SK-N-SH treated with all-trans-retinoic acid at 6 μM for 48 hours (cell line): ENCODE measurements at regions not wholly inside any gene's neighbourhood (a gene's known extent, or its start where the extent isn't known, plus 50 kb on each side); places are given as distances from the start of the nearest gene placed in this dataset.

ENCODE experiments used
- ATAC-seq: fragments of 200-7000 bp; cut with Tn5 transposase; 3 replicates; pipeline ENCODE4 v1.9.1; 2020; ENCODE audit warnings: mild to moderate bottlenecking, moderate library complexity
- ARNTL ChIP-seq: fragments of 450-650 bp; formaldehyde crosslinking; IDR thresholded peaks from 2 replicates; pipeline ENCODE4 v1.5.0; 2020; ENCODE audit warnings: low read depth, mild to moderate bottlenecking, moderate library complexity, borderline replicate concordance
- BACH2 ChIP-seq: fragments of 250-450 bp; sonication (Bioruptor Pico); IDR thresholded peaks from 2 replicates; pipeline ENCODE4 v1.9.0; 2021; ENCODE audit warnings: mild to moderate bottlenecking, borderline replicate concordance
- CREB5 ChIP-seq: fragments of 250-450 bp; sonication (Bioruptor Pico); IDR thresholded peaks from 2 replicates; pipeline ENCODE4 v1.5.1; 2020; ENCODE audit warnings: low read depth, mild to moderate bottlenecking, moderate library complexity
- CSDC2 ChIP-seq: fragments of 250-450 bp; sonication (Bioruptor Pico); IDR thresholded peaks from 2 replicates; pipeline ENCODE4 v1.5.0; 2020; ENCODE audit warnings: mild to moderate bottlenecking, moderate library complexity
- GLIS3 ChIP-seq: fragments of 250-450 bp; sonication (Bioruptor Pico); IDR thresholded peaks from 2 replicates; pipeline ENCODE4 v1.5.0; 2020; ENCODE audit warnings: mild to moderate bottlenecking, moderate library complexity
- OSR1 ChIP-seq: fragments of 250-450 bp; sonication (Bioruptor Pico); IDR thresholded peaks from 2 replicates; pipeline ENCODE4 v1.8.0; 2022; ENCODE audit warnings: moderate library complexity, mild to moderate bottlenecking, inconsistent platforms
- PATZ1 ChIP-seq: fragments of 250-450 bp; sonication (Bioruptor Pico); IDR thresholded peaks from 2 replicates; pipeline ENCODE4 v1.8.0; 2020; ENCODE audit warnings: mild to moderate bottlenecking, moderate library complexity, borderline replicate concordance
- POU6F1 ChIP-seq: fragments of 250-450 bp; sonication (Bioruptor Pico); IDR thresholded peaks from 2 replicates; pipeline ENCODE4 v1.8.0; 2021; ENCODE audit warnings: low read depth, mild to moderate bottlenecking, moderate library complexity, borderline replicate concordance
- PPARA ChIP-seq: fragments of 250-450 bp; sonication (Bioruptor Pico); IDR thresholded peaks from 2 replicates; pipeline ENCODE4 v1.5.0; 2020; ENCODE audit warnings: mild to moderate bottlenecking, borderline replicate concordance
- RARB ChIP-seq: fragments of 250-450 bp; sonication (Bioruptor Pico); IDR thresholded peaks from 2 replicates; pipeline ENCODE4 v1.8.0; 2021; ENCODE audit warnings: mild to moderate bottlenecking, moderate library complexity
- SNAI2 ChIP-seq: fragments of 250-450 bp; sonication (Bioruptor Pico); IDR thresholded peaks from 2 replicates; pipeline ENCODE4 v1.5.0; 2020; ENCODE audit warnings: mild to moderate bottlenecking, moderate library complexity
- TCF4 ChIP-seq: fragments of 250-450 bp; sonication (Bioruptor Pico); IDR thresholded peaks from 2 replicates; pipeline ENCODE4 v1.8.0; 2021; ENCODE audit warnings: mild to moderate bottlenecking, moderate library complexity, borderline replicate concordance
- TOX ChIP-seq: fragments of 250-450 bp; sonication (Bioruptor Pico); IDR thresholded peaks from 2 replicates; pipeline ENCODE4 v1.8.0; 2021; ENCODE audit warnings: mild to moderate bottlenecking, moderate library complexity, borderline replicate concordance
- ZFP3 ChIP-seq: fragments of 250-450 bp; sonication (Bioruptor Pico); IDR thresholded peaks from 2 replicates; pipeline ENCODE4 v1.5.0; 2020; ENCODE audit warnings: mild to moderate bottlenecking, moderate library complexity
- ZNF565 ChIP-seq: fragments of 450-650 bp; formaldehyde crosslinking; conservative IDR thresholded peaks from 2 replicates; pipeline ENCODE4 v1.5.0; 2020; ENCODE audit warnings: low read depth, mild to moderate bottlenecking, moderate library complexity
- ZNF70 ChIP-seq: fragments of 450-650 bp; formaldehyde crosslinking; IDR thresholded peaks from 2 replicates; pipeline ENCODE4 v1.5.0; 2020; ENCODE audit warnings: mild to moderate bottlenecking, moderate library complexity
- ZNF8 ChIP-seq: fragments of 450-650 bp; formaldehyde crosslinking; IDR thresholded peaks from 2 replicates; pipeline ENCODE4 v1.5.0; 2020; ENCODE audit warnings: mild to moderate bottlenecking, moderate library complexity

GRCh38 chr6:112504621-112505020 lies 157.5 kb downstream of the RFPL4B start (continued):
- TF ChIP-seq CSDC2 (CRISPR knock-in tag) = no peak

- no peak for ATAC-seq
- TF ChIP-seq POU6F1 (CRISPR knock-in tag) = no peak
- no peak for TF ChIP-seq GLIS3 (CRISPR knock-in tag)
- no peak for TF ChIP-seq CSDC2 (CRISPR knock-in tag)
- TF ChIP-seq CREB5 (CRISPR knock-in tag) = no peak
- TF ChIP-seq OSR1 (CRISPR knock-in tag) = no peak
- no peak for TF ChIP-seq SNAI2
- TF ChIP-seq PATZ1 = no peak
- no peak for TF ChIP-seq TOX (CRISPR knock-in tag)
- no peak for TF ChIP-seq ZNF8 (CRISPR knock-in tag)
- TF ChIP-seq BACH2 (CRISPR knock-in tag) = no peak
Observed at GRCh38 chr6:112511441-112511840, 164.3 kb downstream of the RFPL4B start.

GRCh38 chr6:112513175-112513574 lies 166.0 kb downstream of the RFPL4B start:
- no peak for ATAC-seq
- TF ChIP-seq TCF4 (CRISPR knock-in tag) = no peak
- TF ChIP-seq ARNTL = no peak
- TF ChIP-seq ZNF70 (CRISPR knock-in tag) = no peak
- TF ChIP-seq POU6F1 (CRISPR knock-in tag) = no peak
- no peak for TF ChIP-seq TOX (CRISPR knock-in tag)
- TF ChIP-seq BACH2 (CRISPR knock-in tag) = no peak
- TF ChIP-seq RARB = no peak
- no peak for TF ChIP-seq CREB5 (CRISPR knock-in tag)
- no peak for TF ChIP-seq ZNF565 (CRISPR knock-in tag)
- TF ChIP-seq GLIS3 (CRISPR knock-in tag) = no peak

GRCh38 chr6:112522587-112522986 lies 175.5 kb downstream of the RFPL4B start:
- ATAC-seq = no peak
- no peak for TF ChIP-seq PPARA (CRISPR knock-in tag)
- no peak for TF ChIP-seq TOX (CRISPR knock-in tag)
- TF ChIP-seq ZNF70 (CRISPR knock-in tag) = no peak
- no peak for TF ChIP-seq ZFP3
- TF ChIP-seq BACH2 (CRISPR knock-in tag) = no peak
- TF ChIP-seq CREB5 (CRISPR knock-in tag) = no peak
- no peak for TF ChIP-seq ARNTL
- no peak for TF ChIP-seq TCF4 (CRISPR knock-in tag)
